Erythroblast (primary cell): ENCODE measurements at regions not wholly inside any gene's neighbourhood (a gene's known extent, or its start where the extent isn't known, plus 50 kb on each side); places are given as distances from the start of the nearest gene placed in this dataset.

Source experiments
- GATA1 ChIP-seq: IDR thresholded peaks from 2 replicates; pipeline ENCODE4 v1.6.1; 2011; ENCODE audit warnings: low read depth, mild to moderate bottlenecking, control low read depth, low read length, moderate library complexity
- POLR2A ChIP-seq: IDR thresholded peaks from 2 replicates; pipeline ENCODE4 v1.6.1; 2011; ENCODE audit warnings: mild to moderate bottlenecking, low read length

- TF ChIP-seq POLR2A: no peak
- TF ChIP-seq GATA1: no peak
Measured at GRCh38 chr1:189847613-189848012, 630.1 kb downstream of the BRINP3 start.
